Smooth muscle cell (in vitro differentiated cells): ENCODE measurements at regions not wholly inside any gene's neighbourhood (a gene's known extent, or its start where the extent isn't known, plus 50 kb on each side); places are given as distances from the start of the nearest gene placed in this dataset.
"Not testable (repeated sequence)": the region's sequence is repeated elsewhere in the genome, so short reads cannot be mapped to it uniquely, and the experiment has no call there.

Experiments
- DNase-seq: peaks from one replicate; lab custom pipeline; 2025; ENCODE audit not compliant: unreplicated experiment; lab: John Stamatoyannopoulos, UW
- H2AFZ ChIP-seq: fragments of 200-600 bp; sonication (generic); 2 replicates; pipeline ENCODE4 v1.6.0; 2016; ENCODE audit warnings: antibody characterized with exemption, low read depth, mild to moderate bottlenecking
- H3F3A ChIP-seq: fragments of 200-600 bp; sonication (generic); 2 replicates; pipeline ENCODE4 v1.6.0; 2017; ENCODE audit warnings: antibody characterized with exemption, low read depth
- H3K27ac ChIP-seq: fragments of 200-600 bp; sonication (generic); 2 replicates; pipeline ENCODE4 v1.5.1; 2016; ENCODE audit warnings: low read depth, mild to moderate bottlenecking
- H3K27me3 ChIP-seq: fragments of 200-600 bp; sonication (generic); 2 replicates; pipeline ENCODE4 v1.6.1; 2016; ENCODE audit warnings: low read depth, mild to moderate bottlenecking
- H3K36me3 ChIP-seq: fragments of 200-600 bp; sonication (generic); 2 replicates; pipeline ENCODE4 v1.5.1; 2016; ENCODE audit warnings: low read depth
- H3K4me1 ChIP-seq: fragments of 200-600 bp; sonication (generic); 2 replicates; pipeline ENCODE4 v1.5.1; 2016; ENCODE audit warnings: low read depth
- H3K4me2 ChIP-seq: fragments of 200-600 bp; sonication (generic); 2 replicates; pipeline ENCODE4 v1.6.0; 2016; ENCODE audit warnings: mild to moderate bottlenecking
- H3K4me3 ChIP-seq: fragments of 200-600 bp; sonication (generic); 2 replicates; pipeline ENCODE4 v1.5.1; 2016; ENCODE audit warnings: mild to moderate bottlenecking
- H3K79me2 ChIP-seq: fragments of 200-600 bp; sonication (generic); 2 replicates; pipeline ENCODE4 v1.6.0; 2016; ENCODE audit warnings: low read depth, mild to moderate bottlenecking
- H3K9ac ChIP-seq: fragments of 200-600 bp; sonication (generic); 2 replicates; pipeline ENCODE4 v1.6.0; 2016; ENCODE audit warnings: low read depth
- H3K9me3 ChIP-seq: fragments of 200-600 bp; sonication (generic); replicated peaks from 2 replicates; pipeline ENCODE4 v1.5.1; 2016; ENCODE audit warnings: low read depth
- H4K20me1 ChIP-seq: fragments of 200-600 bp; sonication (generic); 2 replicates; pipeline ENCODE4 v1.6.0; 2016; ENCODE audit warnings: low read depth
- CTCF ChIP-seq: fragments of 200-600 bp; sonication (generic); IDR thresholded peaks from 2 replicates; pipeline ENCODE4 v1.5.1; 2017; ENCODE audit warnings: borderline replicate concordance, mild to moderate bottlenecking, antibody characterized with exemption; ENCODE audit not compliant: insufficient read depth, poor library complexity, severe bottlenecking
- WGBS: methylation state at CpG from one replicate; pipeline ENCODE4 v1.1.7; 2016; ENCODE audit warnings: low lambda C conversion rate; 5-methylcytosine and 5-hydroxymethylcytosine counted together

- no peak overlapping the region for H3K27ac ChIP-seq
- H3K4me2 ChIP-seq: no peak overlapping the region
- no peak overlapping the region for H2AFZ ChIP-seq
- 94% methylated on average over 2 of the region's 2 CpGs for WGBS
- H3K4me1 ChIP-seq: no peaks in the 10 kb centered on the region
- H4K20me1 ChIP-seq: no peaks in the 10 kb centered on the region
- H3F3A ChIP-seq: peaks cover 8% of the 10 kb centered on the region
- no peak overlapping the region for H3K4me3 ChIP-seq
- H3K36me3 ChIP-seq: no peaks in the 10 kb centered on the region
- no peak for DNase-seq
- H3K9ac ChIP-seq: no peak overlapping the region
- no peaks in the 10 kb centered on the region for H3K9me3 ChIP-seq
- H3K79me2 ChIP-seq: no peaks in the 10 kb centered on the region
- no peaks in the 10 kb centered on the region for H3K27me3 ChIP-seq
- TF ChIP-seq CTCF: no peak
Observed at GRCh38 chr2:32884346-32884745, 62.4 kb upstream of the LTBP1 start.

- 95% methylated on average over 28 of the region's 34 CpGs for WGBS
- H3K9ac ChIP-seq, H3F3A ChIP-seq: not testable (repeated sequence)
Observed at GRCh38 chr2:32886397-32887055, 60.2 kb upstream of the LTBP1 start.

GRCh38 chr2:32887125-32887524, 59.6 kb upstream of the LTBP1 start:
- H3K79me2 ChIP-seq: no peaks in the 10 kb centered on the region
- peaks cover 8% of the 10 kb centered on the region for H3F3A ChIP-seq
- WGBS: 95% methylated on average over 2 of the region's 2 CpGs
- H3K4me1 ChIP-seq: no peaks in the 10 kb centered on the region
- H2AFZ ChIP-seq: no peak overlapping the region
- no peaks in the 10 kb centered on the region for H3K27me3 ChIP-seq
- H3K4me3 ChIP-seq: no peak overlapping the region
- peaks cover 4% of the 10 kb centered on the region for H3K9me3 ChIP-seq
- no peak overlapping the region for H3K4me2 ChIP-seq
- no peak overlapping the region for H3K27ac ChIP-seq
- no peaks in the 10 kb centered on the region for H4K20me1 ChIP-seq
- TF ChIP-seq CTCF: no peak
- H3K9ac ChIP-seq: no peak overlapping the region
- no peak for DNase-seq
- H3K36me3 ChIP-seq: no peaks in the 10 kb centered on the region

More at GRCh38 chr2:32886397-32887055, 60.2 kb upstream of the LTBP1 start:
- not testable (repeated sequence) for H3K27me3 ChIP-seq, H3K27ac ChIP-seq, H3K9me3 ChIP-seq, H3K4me1 ChIP-seq, H3K4me3 ChIP-seq, H2AFZ ChIP-seq, H3K4me2 ChIP-seq, DNase-seq, H3K36me3 ChIP-seq, H4K20me1 ChIP-seq, H3K79me2 ChIP-seq

- Histone ChIP-seq H2AFZ (no peak overlapping the region), H3K9ac (no peak overlapping the region), H3K4me1 (no peaks in the 10 kb centered on the region), H3K27ac (no peak overlapping the region), H3F3A (no peaks in the 10 kb centered on the region), H3K4me3 (no peak overlapping the region), H3K4me2 (no peak overlapping the region), H3K36me3 (no peaks in the 10 kb centered on the region), H4K20me1 (no peaks in the 10 kb centered on the region), H3K9me3 (peaks cover 4% of the 10 kb centered on the region), H3K27me3 (no peaks in the 10 kb centered on the region), H3K79me2 (no peaks in the 10 kb centered on the region)
- 94% methylated on average over 4 of the region's 4 CpGs for WGBS
- no peak for TF ChIP-seq CTCF
- no peak for DNase-seq
Observed at GRCh38 chr2:32894119-32894728, 52.5 kb upstream of the LTBP1 start.
